ENCODE measurements at regions not wholly inside any gene's neighbourhood (a gene's known extent, or its start where the extent isn't known, plus 50 kb on each side); places are given as distances from the start of the nearest gene placed in this dataset.

GRCh38 chr11:109027851-109028250, 363.0 kb downstream of the DDX10 start (continued):
- TF ChIP-seq THAP7 (CRISPR knock-in tag; IDR thresholded peaks at IDR 0.05) (no peak), SAP30 (IDR thresholded peaks at IDR 0.05; ENCODE audit: borderline replicate concordance, insufficient read depth, low read depth, low read length, poor library complexity, severe bottlenecking) (no peak), GATAD2B (IDR thresholded peaks at IDR 0.05; ENCODE audit: borderline replicate concordance) (no peak), HDGF (IDR thresholded peaks at IDR 0.05) (no peak), TSC22D4 (tag; IDR thresholded peaks at IDR 0.05) (no peak), TAF7 (tag; IDR thresholded peaks at IDR 0.05) (no peak), MYBL2 (IDR thresholded peaks at IDR 0.05; ENCODE audit: low read depth) (no peak), MYBL2 (CRISPR knock-in tag; IDR thresholded peaks at IDR 0.05; ENCODE audit: borderline replicate concordance) (no peak)

- Histone ChIP-seq H3K27me3 (ENCODE audit: control insufficient read depth in 2 of 2, insufficient read depth in 2 of 2, low read length in 2 of 2) (no peaks in the 10 kb centered on the region), H3K9me1 (ENCODE audit: control insufficient read depth, insufficient read depth, low read length) (no peaks in the 10 kb centered on the region), H2AFZ (ENCODE audit: low read depth, low read length) (no peak overlapping the region), H3K9ac (ENCODE audit: insufficient read depth in 1 of 2, low read depth in 2 of 2, low read length in 2 of 2) (no peak overlapping the region), H3K4me1 (replicated peaks in 1 of 2; ENCODE audit: control insufficient read depth in 2 of 2, insufficient read depth in 2 of 2, low read length in 2 of 2) (no peaks in the 10 kb centered on the region), H3K4me3 (no peak overlapping the region), H3K27ac (ENCODE audit: extremely low read depth, low read depth, low read length) (no peak overlapping the region), H3K36me3 (ENCODE audit: control insufficient read depth, insufficient read depth, low read length) (no peaks in the 10 kb centered on the region), H4K20me1 (replicated peaks; ENCODE audit: control insufficient read depth, insufficient read depth, low read length) (no peaks in the 10 kb centered on the region), H3K9me3 (replicated peaks; ENCODE audit: control insufficient read depth, insufficient read depth, low read depth, low read length) (no peaks in the 10 kb centered on the region), H3K79me2 (ENCODE audit: control insufficient read depth, insufficient read depth, low read length) (no peaks in the 10 kb centered on the region), H3K4me2 (ENCODE audit: insufficient read depth, low read length) (no peak overlapping the region)
- WGBS (ENCODE audit: insufficient coverage, low coverage, missing lambda C conversion rate): 0% methylated on average over 5 of the region's 5 CpGs
- CTCF ChIA-PET (ENCODE audit: low intra/inter-chr PET ratio): no interaction called here
- ATAC-seq (no peak), DNase-seq (ENCODE audit: extremely low read depth in 1 of 4, low spot score in 3 of 4) (no peak), FAIRE-seq (no peak)
- no TSS peak for BruUV-seq (replicated peaks)
- POLR2A ChIA-PET: interaction anchor here (0.6 kb wide), 1 partner anchor 80 kb away, joined by 3 read pairs; no protein-coding TSS in a partner anchor
- in situ Hi-C loops (cut with MboI): no loop called here
- intact Hi-C loops (cut with micrococcal nuclease): no loop called here
- TF ChIP-seq SNRNP70 (optimal IDR thresholded peaks at IDR 0.05; ENCODE audit: low read depth, low read length) (no peak), DACH1 (IDR thresholded peaks at IDR 0.05; ENCODE audit: partially characterized antibody) (no peak), FOXO4 (CRISPR knock-in tag; IDR thresholded peaks at IDR 0.05) (no peak), SIN3A (IDR thresholded peaks at IDR 0.05; ENCODE audit: borderline replicate concordance in 2 of 2, control insufficient read depth in 1 of 2, low read depth in 2 of 2, low read length in 2 of 2) (no peak), NR4A1 (CRISPR knock-in tag; IDR thresholded peaks at IDR 0.05) (no peak), NR4A1 (tag; IDR thresholded peaks at IDR 0.05) (no peak), ELF1 (tag; IDR thresholded peaks at IDR 0.05) (no peak), FIP1L1 (IDR thresholded peaks at IDR 0.05; ENCODE audit: low read depth, low read length, poor library complexity, severe bottlenecking) (no peak)
Observed at GRCh38 chr11:109029927-109030326, 365.1 kb downstream of the DDX10 start.
